H1 (cell line): ENCODE measurements at regions not wholly inside any gene's neighbourhood (a gene's known extent, or its start where the extent isn't known, plus 50 kb on each side); places are given as distances from the start of the nearest gene placed in this dataset.

Experiments
- NANOG ChIP-seq: IDR thresholded peaks from 2 replicates; pipeline ENCODE4 v1.6.1; 2011; ENCODE audit warnings: low read length, low read depth, mild to moderate bottlenecking, inconsistent platforms; ENCODE audit not compliant: insufficient read depth, poor library complexity, severe bottlenecking

DNA sequence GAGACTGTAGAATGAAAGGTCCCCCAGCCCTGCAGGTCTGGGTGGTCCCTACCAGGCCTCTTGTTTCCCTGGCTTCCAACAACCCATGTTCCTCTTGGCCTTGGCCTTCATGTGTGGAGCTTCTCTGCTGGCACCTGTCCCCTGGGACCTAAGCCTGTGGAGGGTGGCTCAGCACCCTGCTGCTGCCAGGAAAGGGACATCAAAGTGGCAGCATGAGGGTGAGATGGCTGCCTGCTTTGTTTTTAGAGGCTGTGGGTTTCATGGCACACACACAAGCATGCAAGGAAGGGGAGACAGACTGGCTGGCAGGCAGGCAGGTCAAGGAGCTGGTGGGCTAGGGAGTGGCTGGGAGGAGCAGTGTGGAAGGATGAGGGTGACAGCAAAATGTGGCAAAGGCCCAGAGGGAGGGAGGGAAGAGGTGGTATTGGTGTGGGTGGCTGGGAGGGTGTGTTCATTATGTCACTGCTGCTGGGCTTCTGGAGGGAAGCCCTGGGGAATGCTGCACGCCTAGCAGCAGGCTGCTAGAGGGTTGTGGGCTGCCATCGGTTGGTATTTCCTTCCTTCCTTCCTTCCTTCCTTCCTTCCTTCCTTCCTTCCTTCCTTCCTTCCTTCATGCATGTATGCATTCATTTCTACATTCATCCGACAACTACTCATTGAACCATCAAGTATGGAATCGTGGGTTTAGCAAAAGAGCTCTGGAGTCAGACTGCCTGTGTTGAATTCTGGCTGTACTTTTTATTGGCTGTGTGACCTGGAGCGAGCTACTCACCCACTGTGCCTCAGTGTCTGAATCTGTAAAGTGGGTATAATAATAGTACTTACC, 128.7 kb upstream of the PJA1 start (continued):
- TF ChIP-seq NANOG = no peak
